GM12891 (cell line): ENCODE measurements at regions not wholly inside any gene's neighbourhood (a gene's known extent, or its start where the extent isn't known, plus 50 kb on each side); places are given as distances from the start of the nearest gene placed in this dataset.
"Not testable (repeated sequence)": the region's sequence is repeated elsewhere in the genome, so short reads cannot be mapped to it uniquely, and the experiment has no call there.

ENCODE experiments used
- DNase-seq: peaks from one replicate; pipeline ENCODE4 v3.0.0; 2011; ENCODE audit warnings: low spot score; ENCODE audit not compliant: insufficient read length
- FAIRE-seq: peaks from 2 replicates; lab custom pipeline; 2011; peaks lifted over from hg19 to GRCh38; lab: Jason Lieb, UNC
- PAX5 ChIP-seq: IDR thresholded peaks from 2 replicates; pipeline ENCODE4 v1.6.1; 2011; ENCODE audit warnings: low read length, moderate library complexity, mild to moderate bottlenecking; ENCODE audit not compliant: insufficient read depth, severe bottlenecking
- POLR2A ChIP-seq: IDR thresholded peaks from 2 replicates; pipeline ENCODE4 v1.6.1; 2011; ENCODE audit warnings: low read depth, low read length, control low read depth
- POLR2AphosphoS5 ChIP-seq: IDR thresholded peaks from 2 replicates; pipeline ENCODE4 v1.6.1; 2011; ENCODE audit warnings: low read depth, low read length, control low read depth
- POU2F2 ChIP-seq: IDR thresholded peaks from 2 replicates; pipeline ENCODE4 v1.6.1; 2011; ENCODE audit warnings: low read depth, mild to moderate bottlenecking, control low read depth, low read length, moderate library complexity
- SPI1 ChIP-seq: IDR thresholded peaks from 2 replicates; pipeline ENCODE4 v1.6.1; 2011; ENCODE audit warnings: low read depth, low read length, control low read depth
- TAF1 ChIP-seq: IDR thresholded peaks from 2 replicates; pipeline ENCODE4 v1.6.1; 2011; ENCODE audit warnings: low read depth, low read length, control low read depth

DNA sequence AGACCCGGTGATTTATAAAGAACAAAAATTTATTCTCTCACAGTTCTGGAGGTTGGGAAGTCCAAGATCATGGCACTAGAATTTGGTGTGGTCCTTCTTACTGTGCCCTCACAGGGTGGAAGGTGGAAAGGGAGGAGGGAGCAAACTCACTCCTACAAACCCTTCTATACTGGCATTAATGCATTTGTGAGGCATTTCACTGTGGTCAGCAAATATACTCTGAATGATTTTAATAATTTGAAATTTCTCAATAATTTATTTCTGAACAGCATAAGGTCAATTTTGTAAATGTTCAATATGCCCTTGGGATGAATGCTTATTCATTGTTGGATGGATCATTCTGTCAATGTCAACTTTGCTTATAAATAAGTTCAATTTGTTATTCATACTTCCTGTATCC lies 120.6 kb downstream of the GATA6 start:
- no peak for FAIRE-seq
- no peak for TF ChIP-seq TAF1
- TF ChIP-seq POU2F2, result no peak

GRCh38 chr18:22286585-22286984 lies 117.2 kb downstream of the GATA6 start:
- TF ChIP-seq POLR2AphosphoS5 (no peak), SPI1 (no peak), POU2F2 (no peak), TAF1 (no peak), POLR2A (no peak), PAX5 (no peak)
- DNase-seq (no peak), FAIRE-seq (no peak)

More for the DNA sequence above, 120.6 kb downstream of the GATA6 start:
- DNase-seq, result no peak

GRCh38 chr18:22285361-22286140 lies 116.2 kb downstream of the GATA6 start:
- no peak for FAIRE-seq
- no peak for DNase-seq
- TF ChIP-seq TAF1 (no peak), POU2F2 (no peak), SPI1 (no peak), POLR2A (no peak), POLR2AphosphoS5 (no peak)

DNA sequence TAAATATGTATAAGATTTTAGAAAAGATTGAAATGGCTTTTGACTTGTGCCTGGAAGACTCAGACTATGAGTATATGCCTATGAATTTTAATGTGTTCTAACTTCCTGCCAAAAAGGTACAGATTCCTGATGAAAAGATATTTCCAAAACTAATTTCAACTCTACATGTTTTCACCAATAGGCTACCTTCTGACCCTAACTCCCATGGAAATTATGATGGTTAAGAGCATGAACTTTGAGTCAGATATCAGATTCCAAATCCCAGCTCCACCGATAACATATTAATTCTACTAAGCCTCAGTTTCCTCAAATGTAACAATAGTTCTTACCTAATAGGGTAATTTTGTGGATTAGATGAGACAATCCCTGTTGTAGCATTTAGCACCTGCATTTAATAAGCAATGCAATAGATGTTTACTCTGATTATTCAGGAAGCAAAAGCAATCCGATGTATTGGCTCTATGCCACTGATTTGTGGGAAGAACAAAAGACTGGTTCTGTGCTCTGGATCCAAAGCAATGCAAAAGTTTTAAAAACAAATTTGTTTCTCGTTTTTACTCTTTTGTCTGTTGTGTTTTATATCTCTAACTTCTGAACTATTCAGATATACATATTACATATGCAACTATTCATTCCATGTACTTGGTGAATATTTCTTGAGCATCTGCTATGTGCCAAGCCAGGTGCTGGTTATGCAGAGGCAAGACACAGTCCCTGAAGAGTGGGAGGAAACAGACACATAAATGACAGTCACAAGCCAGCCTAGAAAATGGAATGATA lies 115.4 kb downstream of the GATA6 start:
- TF ChIP-seq POLR2AphosphoS5 (no peak), POLR2A (no peak), TAF1 (no peak), SPI1 (no peak), PAX5 (no peak), POU2F2 (no peak)
- DNase-seq, result no peak
- FAIRE-seq, result no peak

DNA sequence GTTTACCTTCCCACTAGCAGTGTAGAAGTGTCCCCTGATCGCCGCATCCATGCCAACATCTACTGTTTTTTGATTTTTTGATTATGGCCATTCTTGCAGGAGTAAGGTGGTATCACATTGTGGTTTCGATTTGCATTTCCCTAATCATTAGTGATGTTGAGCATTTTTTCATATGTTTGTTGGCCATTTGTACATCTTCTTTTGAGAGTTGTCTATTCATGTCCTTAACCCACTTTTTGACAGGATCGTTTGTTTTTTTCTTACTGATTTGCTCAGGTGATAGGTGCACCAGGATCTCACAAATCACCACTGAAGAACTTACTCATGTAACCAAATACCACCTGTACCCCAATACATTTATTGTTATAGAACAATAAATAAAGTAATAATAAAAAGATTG lies 114.5 kb downstream of the GATA6 start:
- FAIRE-seq, DNase-seq: not testable (repeated sequence)

DNA sequence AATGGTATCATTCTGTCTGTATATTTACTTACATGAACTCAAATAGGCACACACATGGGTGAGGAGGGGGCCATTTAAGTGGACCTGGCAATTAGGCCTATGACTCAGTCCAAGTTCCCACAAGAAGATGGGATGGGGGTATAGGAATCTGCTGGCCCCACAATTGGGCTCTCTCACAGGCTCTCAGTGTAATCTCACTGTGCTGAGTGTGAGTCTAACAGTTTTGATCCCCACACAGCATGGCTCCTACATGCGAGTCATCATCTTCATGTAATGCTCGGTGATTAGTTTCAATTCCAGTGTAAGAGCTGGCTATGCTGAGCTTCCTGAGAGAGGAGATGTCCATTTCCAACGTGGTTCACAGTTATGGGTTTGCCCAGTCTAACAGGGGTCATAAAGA lies 114.0 kb downstream of the GATA6 start:
- no peak for TF ChIP-seq POLR2AphosphoS5
- no peak for TF ChIP-seq PAX5
- TF ChIP-seq TAF1, result no peak
- TF ChIP-seq POU2F2, result no peak
- no peak for TF ChIP-seq POLR2A
- TF ChIP-seq SPI1, result no peak
- FAIRE-seq (no peak), DNase-seq (no peak)

DNA sequence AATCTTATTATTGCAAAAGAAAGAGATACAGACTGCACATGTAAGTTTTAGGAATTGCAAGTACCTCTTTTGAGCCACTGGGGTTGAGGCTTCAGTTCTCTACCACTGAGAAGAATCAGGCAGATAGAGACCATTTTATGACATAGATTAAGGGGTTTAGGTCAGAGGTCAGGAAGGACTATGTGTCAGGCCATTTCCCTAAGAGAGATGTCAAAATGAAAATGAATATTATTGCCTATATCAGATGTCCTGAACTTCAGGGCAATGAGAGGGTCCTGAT lies 113.7 kb downstream of the GATA6 start:
- no peak for TF ChIP-seq SPI1
- FAIRE-seq (no peak), DNase-seq (no peak)

- DNase-seq (no peak), FAIRE-seq (no peak)
- no peak for TF ChIP-seq POLR2A
- no peak for TF ChIP-seq PAX5
- TF ChIP-seq SPI1, result no peak
- no peak for TF ChIP-seq TAF1
- no peak for TF ChIP-seq POLR2AphosphoS5
- TF ChIP-seq POU2F2, result no peak
These were observed 113.1 kb downstream of the GATA6 start for GRCh38 chr18:22282311-22283115.

DNA sequence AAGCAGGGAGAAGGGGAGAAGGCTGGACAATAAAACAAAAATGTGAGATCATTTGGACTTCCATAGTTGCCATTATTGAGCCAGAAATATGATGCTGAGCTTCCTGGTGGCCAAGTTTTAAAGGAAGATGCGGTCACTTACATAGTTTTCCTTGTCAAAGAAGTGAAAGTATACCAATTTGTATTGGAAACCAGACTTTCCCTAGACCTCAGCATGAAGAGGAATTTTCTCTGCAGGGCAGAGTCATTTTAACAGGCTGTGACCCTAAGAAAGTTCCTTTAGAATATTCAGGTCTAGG lies 111.0 kb downstream of the GATA6 start:
- TF ChIP-seq POLR2A (no peak), POU2F2 (no peak)
- DNase-seq (no peak), FAIRE-seq (no peak)

DNA sequence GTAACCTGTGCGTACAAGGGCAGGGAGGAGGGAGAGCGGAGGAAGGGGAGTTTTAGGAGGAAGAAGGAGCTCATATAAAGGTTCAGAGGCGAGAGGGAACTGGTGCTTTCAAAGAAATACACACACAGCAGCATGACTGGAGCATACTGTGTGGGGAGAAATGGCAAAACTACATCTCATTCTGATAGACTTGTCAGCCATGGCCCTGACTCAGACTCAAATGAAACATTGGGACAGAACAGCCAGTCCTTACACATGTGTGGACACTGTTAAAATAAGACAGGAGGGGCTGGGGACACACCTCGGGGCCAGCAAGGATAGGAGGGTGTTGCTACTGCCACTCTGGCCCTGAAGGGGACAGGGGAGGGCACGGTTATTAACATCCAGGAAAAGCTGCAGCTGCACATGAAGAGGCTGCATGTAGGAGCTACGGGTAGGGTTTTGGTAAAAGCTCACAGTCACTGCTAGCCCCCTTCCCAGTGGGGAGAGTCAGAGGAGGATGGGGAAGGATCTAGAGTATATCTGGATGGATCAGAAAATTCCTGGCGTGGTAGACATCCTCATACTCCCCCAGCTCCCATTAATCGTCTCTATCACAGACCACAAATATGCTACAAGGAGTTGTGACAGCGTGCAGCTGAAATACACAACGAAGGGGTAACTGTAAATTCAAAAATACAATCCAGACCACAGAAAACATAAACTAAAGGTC lies 110.5 kb downstream of the GATA6 start:
- TF ChIP-seq SPI1 (no peak), POLR2A (no peak), PAX5 (no peak), POLR2AphosphoS5 (no peak), POU2F2 (no peak), TAF1 (no peak)
- FAIRE-seq, result no peak
- no peak for DNase-seq
